GM12875 (cell line): ENCODE measurements at regions not wholly inside any gene's neighbourhood (a gene's known extent, or its start where the extent isn't known, plus 50 kb on each side); places are given as distances from the start of the nearest gene placed in this dataset.

Experiments used
- H3K4me3 ChIP-seq: one replicate; pipeline ENCODE4 v1.5.1; 2011; ENCODE audit warnings: low read depth, low read length, control low read depth
- CTCF ChIP-seq: IDR thresholded peaks from 2 replicates; pipeline ENCODE4 v1.5.1; 2011; ENCODE audit warnings: low read depth, mild to moderate bottlenecking, control low read depth, inconsistent platforms, low read length, moderate library complexity, borderline replicate concordance; ENCODE audit not compliant: insufficient read depth

DNA sequence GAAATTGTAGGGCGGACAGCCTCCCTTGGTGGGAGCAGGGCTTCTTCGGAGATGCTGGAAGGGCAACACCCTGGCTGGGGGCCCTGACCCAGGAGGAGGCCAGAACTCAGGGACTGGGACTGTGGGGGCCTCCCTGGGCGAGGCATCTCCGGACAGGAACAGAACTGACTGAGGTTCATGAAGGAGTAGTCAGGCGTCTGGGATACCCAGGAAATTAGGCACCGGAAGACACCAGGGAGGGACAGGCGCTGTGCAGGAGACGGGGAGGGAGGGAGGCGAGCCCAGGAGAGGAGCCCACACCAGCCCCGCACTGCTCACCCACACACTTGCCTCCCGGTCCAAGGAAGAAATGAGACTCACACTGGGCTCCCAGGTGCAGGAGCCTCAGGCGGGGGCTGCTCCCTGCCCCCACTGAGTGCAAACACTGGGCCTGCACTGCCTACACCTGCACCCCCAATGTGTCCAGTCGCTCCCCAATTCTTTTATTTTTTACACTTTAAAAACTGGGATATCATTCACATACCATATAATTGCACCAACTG lies 262.6 kb upstream of the SFSWAP start:
- no peak overlapping the region for H3K4me3 ChIP-seq
- no peak for TF ChIP-seq CTCF

GRCh38 chr12:131449027-131449426 lies 261.9 kb upstream of the SFSWAP start:
- H3K4me3 ChIP-seq = no peak overlapping the region
- no peak for TF ChIP-seq CTCF

DNA sequence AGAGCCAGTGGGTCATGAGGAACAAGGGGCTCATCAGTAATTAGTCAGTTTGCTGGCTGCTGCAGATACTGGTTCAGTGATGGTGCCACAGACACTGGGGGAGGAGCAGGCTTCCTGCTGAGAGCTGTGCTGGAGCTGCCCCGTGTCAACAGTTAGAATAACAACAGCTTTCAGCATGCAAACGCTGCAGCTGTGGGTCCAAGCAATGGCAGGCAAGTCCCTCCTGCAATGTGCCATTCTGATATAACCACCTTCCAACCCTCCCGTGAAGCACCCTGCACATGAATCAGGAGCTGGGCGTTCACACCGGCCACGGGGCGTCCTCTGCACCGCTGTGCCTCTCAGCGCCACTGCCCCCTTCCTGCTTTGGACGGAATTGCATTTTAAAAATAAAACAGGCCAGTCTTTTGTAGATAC lies 258.4 kb upstream of the SFSWAP start:
- H3K4me3 ChIP-seq = no peak overlapping the region
- peak; percentile 75 for TF ChIP-seq CTCF

- peak; percentile 95 for TF ChIP-seq CTCF
- H3K4me3 ChIP-seq = no peak overlapping the region
Measured at GRCh38 chr12:131454418-131455217, 256.3 kb upstream of the SFSWAP start.

DNA sequence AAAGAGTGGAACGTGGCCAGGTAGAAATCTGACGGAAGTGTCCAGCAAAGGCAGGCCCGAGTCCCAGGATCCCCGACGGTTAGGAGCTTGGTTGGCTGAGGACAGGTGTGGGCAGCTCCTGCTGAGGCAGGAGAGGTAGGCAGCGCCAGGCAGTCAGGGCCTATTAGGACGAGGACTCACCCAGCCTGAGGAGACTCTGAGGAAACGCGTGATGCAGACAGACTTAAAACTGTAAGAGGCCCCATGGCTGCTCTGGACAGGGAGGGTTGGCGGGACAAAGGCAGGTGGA lies 255.7 kb upstream of the SFSWAP start:
- TF ChIP-seq CTCF = no peak
- H3K4me3 ChIP-seq = no peak overlapping the region

DNA sequence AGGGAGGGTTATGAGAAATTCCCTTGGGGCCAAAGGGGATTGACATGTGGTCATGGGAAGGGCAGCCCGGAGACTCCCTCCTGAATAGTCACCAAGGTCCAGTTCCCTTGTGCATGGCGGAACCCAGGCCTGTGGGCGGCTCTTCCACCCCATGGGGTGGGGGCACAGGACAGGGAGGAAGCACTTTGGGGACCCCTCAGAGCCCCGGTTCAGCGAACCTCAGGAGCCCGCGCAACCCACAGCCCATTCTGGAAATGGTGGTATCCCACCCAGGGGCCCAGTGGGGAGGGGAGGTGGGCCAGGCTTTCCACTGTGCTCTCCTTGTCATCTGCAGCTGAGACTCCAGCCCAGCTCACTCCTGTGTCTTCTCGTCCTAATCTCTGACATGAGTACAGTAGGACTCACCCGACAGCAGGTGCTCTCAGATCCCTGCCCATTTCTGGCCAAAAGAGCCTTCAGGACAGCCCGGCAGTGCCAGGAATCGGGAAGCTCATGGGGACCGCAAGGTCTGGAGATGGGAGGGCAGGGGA lies 255.2 kb upstream of the SFSWAP start:
- TF ChIP-seq CTCF = no peak
- no peak overlapping the region for H3K4me3 ChIP-seq
